ENCODE measurements at regions not wholly inside any gene's neighbourhood (a gene's known extent, or its start where the extent isn't known, plus 50 kb on each side); places are given as distances from the start of the nearest gene placed in this dataset.
A peak's percentile ranks its signal among the peaks of the same experiment; 100 is the strongest.

- Histone ChIP-seq H3K9ac (ENCODE audit: low read length) (no peak overlapping the region), H4K91ac (ENCODE audit: low read depth, low read length) (no peak overlapping the region), H3K4me3 (ENCODE audit: low read depth, low read length) (no peak overlapping the region), H3K9me3 (ENCODE audit: insufficient read depth, low read depth, low read length) (peaks cover 3% of the 10 kb centered on the region), H3K4me1 (ENCODE audit: control insufficient read depth in 1 of 2, insufficient read depth in 2 of 2, low read length in 2 of 2) (peaks cover 7 to 8% of the 10 kb centered on the region in 2 experiments), H3K27me3 (ENCODE audit: insufficient read depth, low read length) (no peaks in the 10 kb centered on the region), H3K36me3 (ENCODE audit: control insufficient read depth in 1 of 2, insufficient read depth in 2 of 2, low read length in 2 of 2) (no peaks in the 10 kb centered on the region), H3K4me2 (ENCODE audit: low read length) (no peak overlapping the region), H3K79me2 (ENCODE audit: control insufficient read depth, insufficient read depth, low read length, poor library complexity) (no peaks in the 10 kb centered on the region), H3K79me1 (ENCODE audit: low read length) (peaks cover 19% of the 10 kb centered on the region), H3K4ac (ENCODE audit: low read depth, low read length) (no peak overlapping the region), H3K14ac (ENCODE audit: low read length) (no peak overlapping the region), H3K27ac (ENCODE audit: low read depth, low read length) (peak overlapping the region; percentile 44), H3K23ac (ENCODE audit: low read length) (no peak overlapping the region), H2AK5ac (ENCODE audit: low read length) (no peak overlapping the region), H3K18ac (ENCODE audit: low read length) (no peak overlapping the region), H4K8ac (ENCODE audit: low read depth, low read length) (no peak overlapping the region), H2AFZ (ENCODE audit: insufficient read depth, low read length, poor library complexity) (no peak overlapping the region), H2BK120ac (ENCODE audit: insufficient read depth, low read length, poor library complexity) (no peak overlapping the region), H4K12ac (ENCODE audit: low read depth, low read length) (no peak overlapping the region), H2BK12ac (ENCODE audit: low read length) (no peak overlapping the region), H2BK5ac (ENCODE audit: low read depth, low read length, poor library complexity) (no peak overlapping the region)
- WGBS (ENCODE audit: extremely low coverage, insufficient coverage, insufficient read length) = no CpG with 5 or more reads among the region's 2 CpGs
- no peak for DNase-seq
Observed at GRCh38 chr13:76724421-76724820, 161.8 kb downstream of the KCTD12 start.

- H3K14ac ChIP-seq (ENCODE audit: low read length) = no peak overlapping the region
- H2AK5ac ChIP-seq (ENCODE audit: low read length) = no peak overlapping the region
- H2BK120ac ChIP-seq (ENCODE audit: insufficient read depth, low read length, poor library complexity) = no peak overlapping the region
- H4K12ac ChIP-seq (ENCODE audit: low read depth, low read length) = no peak overlapping the region
- H3K79me2 ChIP-seq (ENCODE audit: control insufficient read depth, insufficient read depth, low read length, poor library complexity) = no peaks in the 10 kb centered on the region
- H3K79me1 ChIP-seq (ENCODE audit: low read length) = peaks cover 21% of the 10 kb centered on the region
- H3K9ac ChIP-seq (ENCODE audit: low read length) = no peak overlapping the region
- DNase-seq = peak; percentile 19 to 62
- peak overlapping the region; percentile 46 for H4K8ac ChIP-seq (ENCODE audit: low read depth, low read length)
- H2BK12ac ChIP-seq (ENCODE audit: low read length) = peak overlapping the region; percentile 45
- H3K27ac ChIP-seq (ENCODE audit: low read depth, low read length) = peak overlapping the region; percentile 76
- H3K4ac ChIP-seq (ENCODE audit: low read depth, low read length) = no peak overlapping the region
- WGBS (ENCODE audit: extremely low coverage, insufficient coverage, insufficient read length) = no CpG with 5 or more reads among the region's 5 CpGs
- peak overlapping the region; percentile 26 for H2BK5ac ChIP-seq (ENCODE audit: low read depth, low read length, poor library complexity)
- H3K4me2 ChIP-seq (ENCODE audit: low read length) = no peak overlapping the region
- no peaks in the 10 kb centered on the region for H3K27me3 ChIP-seq (ENCODE audit: insufficient read depth, low read length)
- H3K23ac ChIP-seq (ENCODE audit: low read length) = no peak overlapping the region
- peaks cover 7 to 10% of the 10 kb centered on the region in 2 experiments for H3K4me1 ChIP-seq (ENCODE audit: control insufficient read depth in 1 of 2, insufficient read depth in 2 of 2, low read length in 2 of 2)
- no peak overlapping the region for H3K18ac ChIP-seq (ENCODE audit: low read length)
- peaks cover 3% of the 10 kb centered on the region for H3K9me3 ChIP-seq (ENCODE audit: insufficient read depth, low read depth, low read length)
- H2AFZ ChIP-seq (ENCODE audit: insufficient read depth, low read length, poor library complexity) = no peak overlapping the region
- no peak overlapping the region for H3K4me3 ChIP-seq (ENCODE audit: low read depth, low read length)
- no peaks in the 10 kb centered on the region for H3K36me3 ChIP-seq (ENCODE audit: control insufficient read depth in 1 of 2, insufficient read depth in 2 of 2, low read length in 2 of 2)
- H4K91ac ChIP-seq (ENCODE audit: low read depth, low read length) = peak overlapping the region; percentile 52
Observed at GRCh38 chr13:76723551-76724232, 162.5 kb downstream of the KCTD12 start.

- peaks cover 2% of the 10 kb centered on the region for H3K9me3 ChIP-seq (ENCODE audit: insufficient read depth, low read depth, low read length)
- H3K4ac ChIP-seq (ENCODE audit: low read depth, low read length) = no peak overlapping the region
- DNase-seq = no peak
- H3K36me3 ChIP-seq (ENCODE audit: control insufficient read depth in 1 of 2, insufficient read depth in 2 of 2, low read length in 2 of 2) = no peaks in the 10 kb centered on the region
- no peak overlapping the region for H3K23ac ChIP-seq (ENCODE audit: low read length)
- H2AK5ac ChIP-seq (ENCODE audit: low read length) = no peak overlapping the region
- no peaks in the 10 kb centered on the region for H3K27me3 ChIP-seq (ENCODE audit: insufficient read depth, low read length)
- no peak overlapping the region for H3K18ac ChIP-seq (ENCODE audit: low read length)
- peaks cover 25% of the 10 kb centered on the region for H3K79me1 ChIP-seq (ENCODE audit: low read length)
- H2AFZ ChIP-seq (ENCODE audit: insufficient read depth, low read length, poor library complexity) = no peak overlapping the region
- no peak overlapping the region for H4K12ac ChIP-seq (ENCODE audit: low read depth, low read length)
- H3K4me3 ChIP-seq (ENCODE audit: low read depth, low read length) = no peak overlapping the region
- H3K79me2 ChIP-seq (ENCODE audit: control insufficient read depth, insufficient read depth, low read length, poor library complexity) = no peaks in the 10 kb centered on the region
- H3K4me2 ChIP-seq (ENCODE audit: low read length) = no peak overlapping the region
- H2BK120ac ChIP-seq (ENCODE audit: insufficient read depth, low read length, poor library complexity) = peak overlapping the region; percentile 85
- peak overlapping the region; percentile 74 for H2BK5ac ChIP-seq (ENCODE audit: low read depth, low read length, poor library complexity)
- H3K4me1 ChIP-seq (ENCODE audit: control insufficient read depth in 1 of 2, insufficient read depth in 2 of 2, low read length in 2 of 2) = peaks cover 7 to 10% of the 10 kb centered on the region in 2 experiments
- H4K91ac ChIP-seq (ENCODE audit: low read depth, low read length) = peak overlapping the region; percentile 64
- H2BK12ac ChIP-seq (ENCODE audit: low read length) = peak overlapping the region; percentile 94
- H4K8ac ChIP-seq (ENCODE audit: low read depth, low read length) = no peak overlapping the region
- peak overlapping the region; percentile 76 for H3K27ac ChIP-seq (ENCODE audit: low read depth, low read length)
- no peak overlapping the region for H3K9ac ChIP-seq (ENCODE audit: low read length)
- no CpG with 5 or more reads among the region's 1 CpG for WGBS (ENCODE audit: extremely low coverage, insufficient coverage, insufficient read length)
- H3K14ac ChIP-seq (ENCODE audit: low read length) = no peak overlapping the region
Observed at GRCh38 chr13:76722782-76723181, 163.4 kb downstream of the KCTD12 start.

- Histone ChIP-seq H3K27ac (ENCODE audit: low read depth, low read length) (no peak overlapping the region), H3K4me1 (ENCODE audit: control insufficient read depth in 1 of 2, insufficient read depth in 2 of 2, low read length in 2 of 2) (peaks cover 6 to 10% of the 10 kb centered on the region in 2 experiments), H2BK5ac (ENCODE audit: low read depth, low read length, poor library complexity) (no peak overlapping the region), H4K12ac (ENCODE audit: low read depth, low read length) (no peak overlapping the region), H3K18ac (ENCODE audit: low read length) (no peak overlapping the region), H3K27me3 (ENCODE audit: insufficient read depth, low read length) (no peaks in the 10 kb centered on the region), H3K23ac (ENCODE audit: low read length) (no peak overlapping the region), H3K9me3 (ENCODE audit: insufficient read depth, low read depth, low read length) (no peaks in the 10 kb centered on the region), H4K91ac (ENCODE audit: low read depth, low read length) (peak overlapping the region; percentile 71), H3K36me3 (ENCODE audit: control insufficient read depth in 1 of 2, insufficient read depth in 2 of 2, low read length in 2 of 2) (no peaks in the 10 kb centered on the region), H3K4ac (ENCODE audit: low read depth, low read length) (no peak overlapping the region), H3K4me3 (ENCODE audit: low read depth, low read length) (no peak overlapping the region), H2AFZ (ENCODE audit: insufficient read depth, low read length, poor library complexity) (no peak overlapping the region), H2BK120ac (ENCODE audit: insufficient read depth, low read length, poor library complexity) (peak overlapping the region; percentile 16), H3K79me2 (ENCODE audit: control insufficient read depth, insufficient read depth, low read length, poor library complexity) (no peaks in the 10 kb centered on the region), H3K4me2 (ENCODE audit: low read length) (no peak overlapping the region), H2BK12ac (ENCODE audit: low read length) (peak overlapping the region; percentile 29), H4K8ac (ENCODE audit: low read depth, low read length) (no peak overlapping the region), H3K14ac (ENCODE audit: low read length) (peak overlapping the region; percentile 30), H3K79me1 (ENCODE audit: low read length) (peaks cover 25% of the 10 kb centered on the region), H2AK5ac (ENCODE audit: low read length) (no peak overlapping the region), H3K9ac (ENCODE audit: low read length) (no peak overlapping the region)
- no CpG with 5 or more reads among the region's 1 CpG for WGBS (ENCODE audit: extremely low coverage, insufficient coverage, insufficient read length)
- no peak for DNase-seq
Observed at GRCh38 chr13:76720821-76721220, 165.4 kb downstream of the KCTD12 start.

Measured in trophoblast cell (in vitro differentiated cells and primary cell).